HG02840 (cell line): ENCODE measurements at regions not wholly inside any gene's neighbourhood (a gene's known extent, or its start where the extent isn't known, plus 50 kb on each side); places are given as distances from the start of the nearest gene placed in this dataset.

Experiments
- ATAC-seq: cut with Tn5 transposase; IDR thresholded peaks from one replicate; pipeline ENCODE4 v1.9.1; 2021; ENCODE audit warnings: mild to moderate bottlenecking, moderate library complexity, moderate number of reproducible peaks; ENCODE audit not compliant: unreplicated experiment, low FRiP score

DNA sequence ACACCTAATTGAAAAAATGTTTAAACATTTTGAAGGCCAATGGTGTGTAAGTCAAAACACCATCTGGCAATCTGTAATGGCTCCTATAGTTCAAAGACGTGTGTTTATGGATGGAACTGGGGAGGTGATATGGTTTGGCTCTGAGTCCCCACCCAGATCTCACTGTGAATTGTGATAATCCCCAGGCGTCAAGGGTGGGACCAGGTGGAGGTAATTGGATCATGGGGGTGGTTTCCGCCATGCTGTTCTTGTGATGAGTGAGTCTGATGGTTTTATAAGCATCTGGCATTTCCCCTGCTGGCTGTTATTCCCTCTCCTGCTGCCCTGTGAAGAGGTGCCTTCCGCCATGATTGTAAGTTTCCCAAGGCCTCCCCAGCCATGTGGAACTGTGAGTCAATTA is 52.2 kb downstream of the ADRA2C start:
- ATAC-seq, result no peak

GRCh38 chr4:3819210-3819919 is 53.2 kb downstream of the ADRA2C start:
- ATAC-seq, result no peak

- ATAC-seq, result no peak
Measured at GRCh38 chr4:3820016-3820805, 54.0 kb downstream of the ADRA2C start.

GRCh38 chr4:3820806-3821579 is 54.8 kb downstream of the ADRA2C start:
- ATAC-seq, result no peak

DNA sequence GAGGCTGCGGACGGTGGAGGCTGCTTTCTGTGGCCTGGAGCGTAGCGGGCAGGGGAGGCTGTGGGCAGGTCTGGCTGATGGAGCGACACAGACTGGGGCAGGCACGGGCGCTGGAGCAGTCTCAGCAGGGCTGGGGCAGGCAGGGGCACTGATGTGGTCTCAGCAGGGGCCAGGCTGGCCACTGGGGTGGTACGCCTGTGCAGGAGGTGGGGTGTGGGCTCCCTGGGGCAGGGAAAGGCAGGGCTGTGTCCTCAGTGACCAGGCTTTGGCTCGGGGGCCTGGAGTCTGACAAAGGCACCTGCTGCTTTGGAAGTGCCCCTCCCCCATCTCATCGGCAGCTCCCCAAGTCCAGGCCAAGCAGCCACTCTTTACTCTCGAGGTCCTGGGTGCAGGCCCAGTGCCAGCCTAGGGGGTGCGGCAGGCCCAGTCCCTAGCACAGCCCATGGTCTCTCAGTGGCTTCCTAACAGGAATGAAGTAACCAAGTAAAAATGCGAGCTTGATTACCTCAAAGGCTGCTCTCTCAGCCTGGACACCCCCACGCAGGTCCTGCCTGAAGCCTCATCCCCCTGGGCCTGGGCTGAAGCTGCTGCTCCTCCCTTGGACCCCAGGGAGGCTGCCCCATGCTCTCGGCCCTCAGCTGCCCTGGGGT is 55.5 kb downstream of the ADRA2C start:
- no peak for ATAC-seq

GRCh38 chr4:3822230-3822947 is 56.2 kb downstream of the ADRA2C start:
- no peak for ATAC-seq

GRCh38 chr4:3823496-3824341 is 57.5 kb downstream of the ADRA2C start:
- no peak for ATAC-seq

DNA sequence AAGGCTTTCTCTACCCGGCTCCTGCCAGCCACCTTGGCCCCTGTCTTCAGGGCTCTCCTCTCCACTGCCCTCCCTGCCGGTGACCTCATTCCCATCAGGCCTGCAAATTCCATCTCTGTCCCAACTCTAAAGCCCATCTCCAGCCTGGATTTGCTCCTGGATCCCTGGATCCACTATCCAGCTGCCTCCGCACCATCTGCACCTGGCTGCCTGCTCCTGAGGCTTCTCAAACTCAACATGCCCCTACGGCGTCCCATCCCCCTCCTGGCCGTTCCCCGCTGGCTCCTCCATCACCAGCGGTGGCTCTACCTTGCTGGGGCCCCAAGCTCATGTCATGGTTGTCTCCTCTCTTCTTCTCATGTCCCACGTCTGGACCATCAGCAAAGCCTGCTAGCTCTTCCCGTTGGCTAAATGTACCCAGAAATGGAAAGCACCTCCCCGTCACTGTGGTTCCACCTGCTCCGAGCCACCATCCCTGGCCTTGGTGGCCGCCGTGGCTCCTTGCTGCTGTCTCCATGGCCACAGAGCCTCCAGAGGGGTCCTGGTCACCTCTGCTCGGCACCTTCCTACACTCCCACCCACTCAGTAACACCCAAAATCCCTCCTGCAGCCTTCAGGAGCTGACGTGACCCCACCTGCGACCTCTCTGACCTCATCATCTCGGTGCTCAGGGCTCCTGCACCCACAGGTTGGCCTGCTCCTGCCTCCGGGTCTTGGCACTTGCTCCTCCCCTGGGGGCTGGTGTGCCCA is 58.5 kb downstream of the ADRA2C start:
- ATAC-seq, result no peak

DNA sequence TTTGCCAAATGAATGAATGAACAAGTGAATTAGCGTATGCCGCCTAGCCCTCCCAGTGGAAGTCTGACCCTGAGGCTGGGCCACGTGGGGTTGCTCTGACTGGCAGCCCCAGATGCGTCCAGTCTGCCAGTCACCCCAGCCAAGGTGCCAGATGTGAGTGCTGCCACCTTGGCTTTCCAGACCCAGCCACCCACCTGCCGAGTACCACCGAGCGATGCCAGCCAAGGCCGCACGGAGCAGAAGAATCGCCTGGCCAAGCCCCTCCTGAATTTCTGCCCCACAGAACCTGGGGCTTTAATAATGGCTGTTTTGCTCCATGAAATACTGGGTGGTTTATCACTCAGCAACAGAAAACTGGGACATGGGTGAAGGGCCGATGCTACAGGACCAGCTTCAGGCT is 59.3 kb downstream of the ADRA2C start:
- ATAC-seq, result no peak

- no peak for ATAC-seq
Measured at GRCh38 chr4:3826247-3827172, 60.3 kb downstream of the ADRA2C start.

DNA sequence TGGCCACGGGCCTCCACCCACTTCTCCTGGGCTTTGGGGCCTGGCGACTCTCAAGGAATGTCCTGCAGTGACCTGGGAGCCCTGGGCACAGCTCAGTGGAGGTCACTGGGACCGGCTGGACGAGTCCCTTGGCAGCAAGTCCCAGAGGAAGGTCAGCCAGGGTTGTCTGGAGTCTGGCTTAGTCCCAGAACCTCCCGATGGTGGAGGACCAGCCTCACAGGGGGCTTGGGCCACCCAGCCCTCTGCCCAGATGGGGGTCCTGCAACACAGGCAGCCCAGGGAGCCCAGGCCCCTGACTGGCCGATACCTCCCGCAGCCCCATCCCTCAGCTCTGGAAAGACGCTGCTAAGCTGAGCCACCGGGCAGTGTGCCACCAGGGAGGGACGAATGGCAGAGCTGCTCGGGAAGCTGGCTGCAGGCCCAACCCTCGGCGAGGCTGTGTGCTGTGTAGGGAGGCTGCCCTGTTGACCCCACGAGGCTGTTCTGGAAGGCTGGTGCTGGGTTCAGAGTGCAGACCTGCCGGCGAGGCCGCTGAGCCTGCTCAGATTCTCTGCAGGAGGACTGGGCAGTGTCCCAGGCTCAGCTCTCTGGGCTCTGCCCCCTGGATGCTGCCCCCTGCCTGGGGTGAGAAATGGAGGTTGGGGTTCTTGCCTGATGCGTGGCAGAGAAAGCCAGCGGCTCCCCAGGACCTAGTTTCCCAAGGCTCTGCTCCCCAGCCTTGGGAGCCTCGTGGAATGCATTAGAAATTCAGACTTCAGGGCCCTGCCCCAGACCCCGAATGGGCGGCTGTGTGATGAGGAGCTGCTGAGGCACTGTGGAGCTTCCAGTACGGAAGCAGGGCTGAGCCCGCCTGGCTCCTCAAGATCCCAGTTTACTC is 61.7 kb downstream of the ADRA2C start:
- no peak for ATAC-seq

- ATAC-seq, result no peak
Measured at GRCh38 chr4:3828546-3828945, 62.4 kb downstream of the ADRA2C start.

GRCh38 chr4:3829211-3829955 is 63.2 kb downstream of the ADRA2C start:
- no peak for ATAC-seq

- ATAC-seq, result no peak
Measured at GRCh38 chr4:3829956-3830773, 64.0 kb downstream of the ADRA2C start.
